NCI-H2107 treated with DMSO at 0.1 percent for 48 hours (cell line): ENCODE measurements at regions not wholly inside any gene's neighbourhood (a gene's known extent, or its start where the extent isn't known, plus 50 kb on each side); places are given as distances from the start of the nearest gene placed in this dataset.
"Not testable (repeated sequence)": the region's sequence is repeated elsewhere in the genome, so short reads cannot be mapped to it uniquely, and the experiment has no call there.

Source experiments
- DNase-seq: peaks from one replicate; lab custom pipeline; 2025; ENCODE audit not compliant: unreplicated experiment; lab: John Stamatoyannopoulos, UW

GRCh38 chr1:30027247-30027646 is 696.1 kb downstream of the MATN1 start:
- no peak for DNase-seq

GRCh38 chr1:30024411-30025195 is 698.8 kb downstream of the MATN1 start:
- DNase-seq: no peak

- DNase-seq: no peak
Observed at GRCh38 chr1:30023339-30024022, 699.9 kb downstream of the MATN1 start.

GRCh38 chr1:30014031-30014430 is 709.4 kb downstream of the MATN1 start:
- no peak for DNase-seq

- no peak for DNase-seq
Observed at GRCh38 chr1:30012455-30013440, 710.6 kb downstream of the MATN1 start.

- no peak for DNase-seq
Observed at GRCh38 chr1:30011970-30012369, 711.4 kb downstream of the MATN1 start.

GRCh38 chr1:30010506-30011106 is 712.8 kb downstream of the MATN1 start:
- DNase-seq: no peak

- DNase-seq: no peak
Observed at GRCh38 chr1:30009720-30010119, 713.7 kb downstream of the MATN1 start.

GRCh38 chr1:30008998-30009657 is 714.3 kb downstream of the MATN1 start:
- no peak for DNase-seq

- DNase-seq: no peak
Observed at GRCh38 chr1:30008372-30008997, 714.9 kb downstream of the MATN1 start.

- DNase-seq: no peak
Observed at GRCh38 chr1:30005972-30006619, 717.3 kb downstream of the MATN1 start.

- no peak for DNase-seq
Observed at GRCh38 chr1:30001732-30002039, 721.7 kb downstream of the MATN1 start.

- no peak for DNase-seq
Observed at GRCh38 chr1:30001011-30001731, 722.2 kb downstream of the MATN1 start.

GRCh38 chr1:30000266-30000665 is 723.1 kb downstream of the MATN1 start:
- no peak for DNase-seq

GRCh38 chr1:29999595-29999994 is 723.8 kb downstream of the MATN1 start:
- DNase-seq: no peak

GRCh38 chr1:29998686-29999085 is 724.7 kb downstream of the MATN1 start:
- DNase-seq: no peak

- not testable (repeated sequence) for DNase-seq
Observed at GRCh38 chr1:29997818-29998217, 725.6 kb downstream of the MATN1 start.

- no peak for DNase-seq
Observed at GRCh38 chr1:29993950-29994349, 729.4 kb downstream of the MATN1 start.

- no peak for DNase-seq
Observed at GRCh38 chr1:29991815-29992214, 731.6 kb downstream of the MATN1 start.
